ENCODE measurements at regions not wholly inside any gene's neighbourhood (a gene's known extent, or its start where the extent isn't known, plus 50 kb on each side); places are given as distances from the start of the nearest gene placed in this dataset.
"Not testable (repeated sequence)": the region's sequence is repeated elsewhere in the genome, so short reads cannot be mapped to it uniquely, and the experiment has no call there.

GRCh38 chr14:28946267-28946666 lies 179.7 kb downstream of the FOXG1 start:
- no peak for DNase-seq (ENCODE audit: low spot score)

GRCh38 chr14:28949503-28949902 lies 182.9 kb downstream of the FOXG1 start:
- DNase-seq (ENCODE audit: low spot score), result no peak

- DNase-seq (ENCODE audit: low spot score), result no peak
These were observed 185.6 kb downstream of the FOXG1 start for GRCh38 chr14:28952161-28952560.

GRCh38 chr14:28952666-28953065 lies 186.1 kb downstream of the FOXG1 start:
- no peak for DNase-seq (ENCODE audit: low spot score)

GRCh38 chr14:28953973-28954372 lies 187.4 kb downstream of the FOXG1 start:
- no peak for DNase-seq (ENCODE audit: low spot score)

- DNase-seq (ENCODE audit: low spot score), result no peak
These were observed 200.0 kb downstream of the FOXG1 start for GRCh38 chr14:28966416-28967233.

- DNase-seq (ENCODE audit: low spot score), result no peak
These were observed 208.5 kb downstream of the FOXG1 start for GRCh38 chr14:28975084-28975483.

GRCh38 chr14:28982228-28982627 lies 215.6 kb downstream of the FOXG1 start:
- DNase-seq (ENCODE audit: low spot score), result no peak

GRCh38 chr14:28983279-28983678 lies 216.7 kb downstream of the FOXG1 start:
- DNase-seq (ENCODE audit: low spot score), result no peak

GRCh38 chr14:28987516-28987915 lies 220.9 kb downstream of the FOXG1 start:
- DNase-seq (ENCODE audit: low spot score), result no peak

- not testable (repeated sequence) for DNase-seq (ENCODE audit: low spot score)
These were observed 230.6 kb downstream of the FOXG1 start for GRCh38 chr14:28997196-28997595.

- DNase-seq (ENCODE audit: low spot score), result no peak
These were observed 233.1 kb downstream of the FOXG1 start for GRCh38 chr14:28999656-29000055.

- no peak for DNase-seq (ENCODE audit: low spot score)
These were observed 239.1 kb downstream of the FOXG1 start for GRCh38 chr14:29005647-29006046.

- DNase-seq (ENCODE audit: low spot score), result no peak
These were observed 241.4 kb downstream of the FOXG1 start for GRCh38 chr14:29007990-29008389.

GRCh38 chr14:29016050-29016900 lies 249.7 kb downstream of the FOXG1 start:
- peak; percentile 15 for DNase-seq (ENCODE audit: low spot score)

- not testable (repeated sequence) for DNase-seq (ENCODE audit: low spot score)
These were observed 256.9 kb downstream of the FOXG1 start for GRCh38 chr14:29023505-29023904.

- DNase-seq (ENCODE audit: low spot score), result not testable (repeated sequence)
These were observed 260.9 kb downstream of the FOXG1 start for GRCh38 chr14:29027441-29027840.

- not testable (repeated sequence) for DNase-seq (ENCODE audit: low spot score)
These were observed 261.5 kb downstream of the FOXG1 start for GRCh38 chr14:29027941-29028705.

- DNase-seq (ENCODE audit: low spot score), result no peak
These were observed 262.5 kb downstream of the FOXG1 start for GRCh38 chr14:29028973-29029582.

GRCh38 chr14:29030121-29030520 lies 263.5 kb downstream of the FOXG1 start:
- no peak for DNase-seq (ENCODE audit: low spot score)

- DNase-seq (ENCODE audit: low spot score), result no peak
These were observed 264.4 kb downstream of the FOXG1 start for GRCh38 chr14:29030970-29031369.

GRCh38 chr14:29035134-29035533 lies 268.5 kb downstream of the FOXG1 start:
- no peak for DNase-seq (ENCODE audit: low spot score)
